H9 (cell line): ENCODE measurements at regions not wholly inside any gene's neighbourhood (a gene's known extent, or its start where the extent isn't known, plus 50 kb on each side); places are given as distances from the start of the nearest gene placed in this dataset.
A peak's percentile ranks its signal among the peaks of the same experiment; 100 is the strongest.

Experiments
- DNase-seq: peaks from one replicate; pipeline ENCODE4 v3.0.0-alpha.2; 2017
- H2AFZ ChIP-seq: one replicate; pipeline ENCODE4 v1.6.1; 2013; ENCODE audit warnings: mild to moderate bottlenecking, low read length, control low read depth, moderate library complexity
- H2AK5ac ChIP-seq: 2 replicates; pipeline ENCODE4 v1.6.1; 2013; ENCODE audit warnings: low read length, control low read depth, mixed read lengths; ENCODE audit not compliant: insufficient read length
- H2BK120ac ChIP-seq: one replicate; pipeline ENCODE4 v1.6.1; 2013; ENCODE audit warnings: low read depth, mild to moderate bottlenecking, low read length, control low read depth, inconsistent platforms; ENCODE audit not compliant: poor library complexity, severe bottlenecking
- H2BK12ac ChIP-seq: 2 replicates; pipeline ENCODE4 v1.6.1; 2013; ENCODE audit warnings: low read length, control low read depth, mixed read lengths, low read depth; ENCODE audit not compliant: insufficient read length
- H2BK15ac ChIP-seq: 2 replicates; pipeline ENCODE4 v1.6.1; 2013; ENCODE audit warnings: low read depth, low read length, control low read depth
- H2BK20ac ChIP-seq: one replicate; pipeline ENCODE4 v1.6.1; 2013; ENCODE audit warnings: low read depth, mild to moderate bottlenecking, low read length, control low read depth, inconsistent platforms; ENCODE audit not compliant: poor library complexity, severe bottlenecking
- H2BK5ac ChIP-seq: 2 replicates; pipeline ENCODE4 v1.6.1; 2013; ENCODE audit warnings: low read length, control low read depth, mixed read lengths; ENCODE audit not compliant: insufficient read length
- H3K14ac ChIP-seq: 2 replicates; pipeline ENCODE4 v1.6.1; 2013; ENCODE audit warnings: low read length, control low read depth; ENCODE audit not compliant: insufficient read depth
- H3K18ac ChIP-seq: 2 replicates; pipeline ENCODE4 v1.6.1; 2013; ENCODE audit warnings: low read depth, mild to moderate bottlenecking, mixed read lengths, low read length, control low read depth; ENCODE audit not compliant: insufficient read length
- H3K23ac ChIP-seq: 2 replicates; pipeline ENCODE4 v1.6.1; 2013; ENCODE audit warnings: low read length, control low read depth, mixed read lengths, low read depth; ENCODE audit not compliant: insufficient read length
- H3K23me2 ChIP-seq: 2 replicates; pipeline ENCODE4 v1.6.1; 2013; ENCODE audit warnings: low read depth, mild to moderate bottlenecking, mixed read lengths, low read length, control low read depth; ENCODE audit not compliant: insufficient read length, poor library complexity, severe bottlenecking
- H3K27ac ChIP-seq: 2 replicates; pipeline ENCODE4 v1.5.1; 2013; ENCODE audit warnings: low read length, control low read depth, mixed read lengths, low read depth; ENCODE audit not compliant: insufficient read length
- H3K27me3 ChIP-seq: 2 replicates; pipeline ENCODE4 v1.6.1; 2013; ENCODE audit warnings: low read length, control low read depth, inconsistent platforms; ENCODE audit not compliant: insufficient read depth
- H3K4ac ChIP-seq: 2 replicates; pipeline ENCODE4 v1.6.1; 2013; ENCODE audit warnings: low read depth, mild to moderate bottlenecking, control low read depth, inconsistent platforms, low read length, moderate library complexity
- H3K4me1 ChIP-seq: 2 replicates; pipeline ENCODE4 v1.6.1; 2013; ENCODE audit warnings: low read length, control low read depth, inconsistent platforms; ENCODE audit not compliant: insufficient read depth
- H3K4me2 ChIP-seq: 2 replicates; pipeline ENCODE4 v1.6.1; 2013; ENCODE audit warnings: low read length, control low read depth, mixed read lengths; ENCODE audit not compliant: insufficient read length, insufficient read depth
- H3K56ac ChIP-seq: 2 replicates; pipeline ENCODE4 v1.6.1; 2013; ENCODE audit warnings: low read depth, mild to moderate bottlenecking, mixed read lengths, low read length, control low read depth; ENCODE audit not compliant: insufficient read length
- H3K79me1 ChIP-seq: 2 replicates; pipeline ENCODE4 v1.6.1; 2013; ENCODE audit warnings: low read depth, mild to moderate bottlenecking, moderate library complexity, low read length, control low read depth, inconsistent platforms; ENCODE audit not compliant: insufficient read depth, poor library complexity, severe bottlenecking
- H3K79me2 ChIP-seq: 2 replicates; pipeline ENCODE4 v1.6.1; 2013; ENCODE audit warnings: low read length, control low read depth, inconsistent platforms; ENCODE audit not compliant: insufficient read depth
- H3K9ac ChIP-seq: 2 replicates; pipeline ENCODE4 v1.6.1; 2013; ENCODE audit warnings: low read length, control low read depth, mixed read lengths; ENCODE audit not compliant: insufficient read length; ENCODE audit errors: extremely low read depth
- H3K9me3 ChIP-seq: one replicate; pipeline ENCODE4 v1.6.1; 2013; ENCODE audit warnings: low read depth, low read length, inconsistent platforms; ENCODE audit not compliant: control insufficient read depth
- H3T11ph ChIP-seq: one replicate; pipeline ENCODE4 v1.6.1; 2013; ENCODE audit warnings: mild to moderate bottlenecking, low read length, control low read depth, inconsistent platforms
- H4K20me1 ChIP-seq: one replicate; pipeline ENCODE4 v1.6.1; 2013; ENCODE audit not compliant: control insufficient read depth, insufficient read length, insufficient read depth
- H4K5ac ChIP-seq: 2 replicates; pipeline ENCODE4 v1.6.1; 2013; ENCODE audit warnings: low read depth, mild to moderate bottlenecking, mixed read lengths, low read length, control low read depth; ENCODE audit not compliant: insufficient read length
- H4K8ac ChIP-seq: replicated peaks from 2 replicates; pipeline ENCODE4 v1.6.1; 2013; ENCODE audit warnings: low read length, control low read depth, mixed read lengths, low read depth; ENCODE audit not compliant: insufficient read length
- H4K91ac ChIP-seq: 2 replicates; pipeline ENCODE4 v1.6.1; 2013; ENCODE audit warnings: low read depth, mild to moderate bottlenecking, moderate library complexity, mixed read lengths, low read length, control low read depth; ENCODE audit not compliant: insufficient read length
- H3K27ac Mint-ChIP-seq, 3 experiments: 2 replicates in 2 of 3; 3 replicates in 1 of 3; pipeline ENCODE4 v1.8.0; 2020 to 2021; ENCODE audit warnings: mixed read lengths in 3 of 3, mild to moderate bottlenecking in 1 of 3, moderate library complexity in 1 of 3
- H3K27me3 Mint-ChIP-seq: 2 replicates; pipeline ENCODE4 v1.8.0; 2021; ENCODE audit warnings: low read depth, mild to moderate bottlenecking, moderate library complexity, mixed read lengths
- H3K36me3 Mint-ChIP-seq, 3 experiments: 2 replicates in 2 of 3; 3 replicates in 1 of 3; pipeline ENCODE4 v1.8.0; 2020 to 2021; ENCODE audit warnings: low read depth in 3 of 3, mixed read lengths in 3 of 3; ENCODE audit not compliant: insufficient read depth in 1 of 3
- H3K4me1 Mint-ChIP-seq, 2 experiments: 2 replicates each; pipeline ENCODE4 v1.8.0; 2020; ENCODE audit warnings: mixed read lengths in 2 of 2
- H3K4me3 Mint-ChIP-seq, 2 experiments: 2 replicates in 1 of 2; 3 replicates in 1 of 2; pipeline ENCODE4 v1.8.0; 2020 to 2021; ENCODE audit warnings: mild to moderate bottlenecking in 2 of 2, mixed read lengths in 2 of 2, moderate library complexity in 1 of 2
- H3K9me3 Mint-ChIP-seq, 2 experiments: 2 replicates in 1 of 2; 3 replicates in 1 of 2; pipeline ENCODE4 v1.8.0; 2020; ENCODE audit warnings: mild to moderate bottlenecking in 2 of 2, mixed read lengths in 2 of 2, moderate library complexity in 1 of 2
- WGBS: extraction: QIAGEN DNeasy Blood & Tissue Kit; methylation state at CpG from one replicate; pipeline ENCODE4 v1.1.7; 2013; ENCODE audit warnings: missing lambda C conversion rate, low lambda C conversion rate, mixed read lengths; ENCODE audit not compliant: insufficient read length; ENCODE audit errors: extremely low coverage; 5-methylcytosine and 5-hydroxymethylcytosine counted together
- TF ChIP-seq, protein P1 (sequence below): fragments of 200-600 bp; sonication (generic); conservative IDR thresholded peaks from 3 replicates; pipeline ENCODE4 v1.8.0; 2021; ENCODE audit warnings: antibody characterized with exemption, mild to moderate bottlenecking

GRCh38 chr20:39849664-39850063, 839.4 kb downstream of the MAFB start:
- DNase-seq: no peak
- H4K20me1 ChIP-seq: no peaks in the 10 kb centered on the region
- no peak overlapping the region for H3K27ac ChIP-seq
- H4K5ac ChIP-seq: no peak overlapping the region
- no peak overlapping the region for H2AK5ac ChIP-seq
- no peaks in the 10 kb centered on the region for H3K79me2 ChIP-seq
- H4K8ac ChIP-seq: no peak overlapping the region
- H4K91ac ChIP-seq: no peak overlapping the region
- H3K4ac ChIP-seq: no peak overlapping the region
- Mint-ChIP-seq H3K27me3 (no peaks in the 10 kb centered on the region; the same call in 1 of the 2 replicates), H3K27ac (no peak overlapping the region), H3K4me3 (no peak overlapping the region), H3K4me1 (peaks cover 24 to 37% of the 10 kb centered on the region in 2 experiments), H3K9me3 (no peaks in the 10 kb centered on the region; a peak in 1 of 5 replicates), H3K36me3 (no peaks in the 10 kb centered on the region)
- no peak overlapping the region for H2BK120ac ChIP-seq
- TF ChIP-seq, protein P1, sequence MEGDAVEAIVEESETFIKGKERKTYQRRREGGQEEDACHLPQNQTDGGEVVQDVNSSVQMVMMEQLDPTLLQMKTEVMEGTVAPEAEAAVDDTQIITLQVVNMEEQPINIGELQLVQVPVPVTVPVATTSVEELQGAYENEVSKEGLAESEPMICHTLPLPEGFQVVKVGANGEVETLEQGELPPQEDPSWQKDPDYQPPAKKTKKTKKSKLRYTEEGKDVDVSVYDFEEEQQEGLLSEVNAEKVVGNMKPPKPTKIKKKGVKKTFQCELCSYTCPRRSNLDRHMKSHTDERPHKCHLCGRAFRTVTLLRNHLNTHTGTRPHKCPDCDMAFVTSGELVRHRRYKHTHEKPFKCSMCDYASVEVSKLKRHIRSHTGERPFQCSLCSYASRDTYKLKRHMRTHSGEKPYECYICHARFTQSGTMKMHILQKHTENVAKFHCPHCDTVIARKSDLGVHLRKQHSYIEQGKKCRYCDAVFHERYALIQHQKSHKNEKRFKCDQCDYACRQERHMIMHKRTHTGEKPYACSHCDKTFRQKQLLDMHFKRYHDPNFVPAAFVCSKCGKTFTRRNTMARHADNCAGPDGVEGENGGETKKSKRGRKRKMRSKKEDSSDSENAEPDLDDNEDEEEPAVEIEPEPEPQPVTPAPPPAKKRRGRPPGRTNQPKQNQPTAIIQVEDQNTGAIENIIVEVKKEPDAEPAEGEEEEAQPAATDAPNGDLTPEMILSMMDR: no peak
- no peaks in the 10 kb centered on the region for H3K27me3 ChIP-seq
- no peaks in the 10 kb centered on the region for H3K4me1 ChIP-seq
- H3K18ac ChIP-seq: no peak overlapping the region
- H3K4me2 ChIP-seq: no peak overlapping the region
- H3T11ph ChIP-seq: no peak overlapping the region
- no peaks in the 10 kb centered on the region for H3K9me3 ChIP-seq
- no peak overlapping the region for H3K56ac ChIP-seq
- H2BK20ac ChIP-seq: no peak overlapping the region
- no peaks in the 10 kb centered on the region for H3K79me1 ChIP-seq
- H2AFZ ChIP-seq: no peak overlapping the region
- H2BK12ac ChIP-seq: no peak overlapping the region
- no peak overlapping the region for H3K23ac ChIP-seq
- H2BK5ac ChIP-seq: no peak overlapping the region
- no peak overlapping the region for H2BK15ac ChIP-seq
- no peak overlapping the region for H3K9ac ChIP-seq
- no CpG with 5 or more reads among the region's 9 CpGs for WGBS
- peak overlapping the region; percentile 72; the same call in 1 of the 2 replicates for H3K14ac ChIP-seq
- H3K23me2 ChIP-seq: no peaks in the 10 kb centered on the region
